ENCODE measurements at regions not wholly inside any gene's neighbourhood (a gene's known extent, or its start where the extent isn't known, plus 50 kb on each side); places are given as distances from the start of the nearest gene placed in this dataset.
"Not testable (repeated sequence)": the region's sequence is repeated elsewhere in the genome, so short reads cannot be mapped to it uniquely, and the experiment has no call there.

- no peak for DNase-seq
These were observed 329.2 kb downstream of the OSTF1 start for GRCh38 chr9:75417471-75417870.

- DNase-seq: no peak
These were observed 330.2 kb downstream of the OSTF1 start for GRCh38 chr9:75418518-75418917.

GRCh38 chr9:75422944-75423522 is 334.7 kb downstream of the OSTF1 start:
- DNase-seq: no peak

- DNase-seq: no peak
These were observed 341.5 kb downstream of the OSTF1 start for GRCh38 chr9:75429531-75430475.

- no peak for DNase-seq
These were observed 343.1 kb downstream of the OSTF1 start for GRCh38 chr9:75431375-75431774.

GRCh38 chr9:75432386-75432785 is 344.1 kb downstream of the OSTF1 start:
- no peak for DNase-seq

- DNase-seq: no peak
These were observed 344.6 kb downstream of the OSTF1 start for GRCh38 chr9:75432888-75433287.

GRCh38 chr9:75438716-75439115 is 350.4 kb downstream of the OSTF1 start:
- DNase-seq: no peak

GRCh38 chr9:75440914-75441313 is 352.6 kb downstream of the OSTF1 start:
- no peak for DNase-seq

- DNase-seq: no peak
These were observed 356.8 kb downstream of the OSTF1 start for GRCh38 chr9:75445144-75445543.

- no peak for DNase-seq
These were observed 359.0 kb downstream of the OSTF1 start for GRCh38 chr9:75447281-75447680.

GRCh38 chr9:75448281-75448680 is 360.0 kb downstream of the OSTF1 start:
- DNase-seq: no peak

- DNase-seq: no peak
These were observed 360.6 kb downstream of the OSTF1 start for GRCh38 chr9:75448955-75449354.

GRCh38 chr9:75451045-75451444 is 362.7 kb downstream of the OSTF1 start:
- DNase-seq: no peak

- DNase-seq: no peak
These were observed 363.2 kb downstream of the OSTF1 start for GRCh38 chr9:75451505-75451904.

GRCh38 chr9:75452512-75452911 is 364.2 kb downstream of the OSTF1 start:
- DNase-seq: no peak

- DNase-seq: no peak
These were observed 365.7 kb downstream of the OSTF1 start for GRCh38 chr9:75454043-75454442.

- DNase-seq: no peak
These were observed 366.6 kb downstream of the OSTF1 start for GRCh38 chr9:75454891-75455290.

GRCh38 chr9:75455444-75455921 is 367.2 kb downstream of the OSTF1 start:
- DNase-seq: no peak

GRCh38 chr9:75456698-75457097 is 368.4 kb downstream of the OSTF1 start:
- no peak for DNase-seq

- DNase-seq: no peak
These were observed 369.2 kb downstream of the OSTF1 start for GRCh38 chr9:75457474-75458011.

- DNase-seq: not testable (repeated sequence)
These were observed 371.0 kb downstream of the OSTF1 start for GRCh38 chr9:75459311-75459710.

- no peak for DNase-seq
These were observed 372.9 kb downstream of the OSTF1 start for GRCh38 chr9:75461183-75461582.

GRCh38 chr9:75462866-75463265 is 374.6 kb downstream of the OSTF1 start:
- DNase-seq: no peak
